GM19372 (cell line): ENCODE measurements at regions not wholly inside any gene's neighbourhood (a gene's known extent, or its start where the extent isn't known, plus 50 kb on each side); places are given as distances from the start of the nearest gene placed in this dataset.
"Not testable (repeated sequence)": the region's sequence is repeated elsewhere in the genome, so short reads cannot be mapped to it uniquely, and the experiment has no call there.

ENCODE experiments used
- ATAC-seq: cut with Tn5 transposase; IDR thresholded peaks from one replicate; pipeline ENCODE4 v1.9.1; 2021; ENCODE audit warnings: mild to moderate bottlenecking, low read depth, moderate library complexity; ENCODE audit not compliant: unreplicated experiment

DNA sequence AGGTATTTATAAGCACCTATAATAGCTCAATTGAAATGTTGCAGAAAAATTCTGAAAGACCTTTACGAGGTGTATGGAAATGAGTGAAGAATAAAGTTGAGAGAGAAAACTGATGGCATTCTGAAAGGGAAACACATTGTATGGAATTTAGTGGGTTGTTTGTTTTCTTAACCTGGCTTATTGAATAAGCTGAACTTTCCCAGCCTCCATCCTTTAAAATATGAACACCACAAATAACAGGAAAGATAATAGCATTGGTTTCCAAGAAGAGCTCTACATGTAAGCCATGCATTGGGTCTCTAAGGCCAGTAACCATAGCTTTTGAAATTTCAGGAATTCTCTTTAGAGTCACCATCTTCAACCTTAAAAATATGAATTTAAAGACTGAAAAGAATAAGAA, 709.0 kb downstream of the USP25 start:
- ATAC-seq, result no peak

DNA sequence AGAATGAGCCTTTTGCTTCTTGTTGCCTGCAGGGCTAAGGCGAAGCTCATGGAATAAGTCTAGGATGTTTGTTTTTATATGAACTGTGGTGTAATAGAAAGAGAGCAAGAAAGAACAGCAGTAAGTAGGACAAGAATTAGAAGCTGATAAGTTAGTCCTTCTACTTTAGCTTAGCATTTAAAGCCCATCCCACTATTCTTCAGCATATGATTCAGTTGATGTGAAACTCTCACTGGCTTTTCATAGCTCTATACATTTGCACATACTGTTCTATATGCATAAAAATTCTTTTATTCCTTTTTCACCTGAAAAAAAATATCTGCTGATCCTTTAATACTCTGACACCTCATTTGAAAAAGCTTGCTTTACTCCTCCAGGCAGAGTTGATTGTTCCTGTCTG, 712.0 kb downstream of the USP25 start:
- no peak for ATAC-seq

DNA sequence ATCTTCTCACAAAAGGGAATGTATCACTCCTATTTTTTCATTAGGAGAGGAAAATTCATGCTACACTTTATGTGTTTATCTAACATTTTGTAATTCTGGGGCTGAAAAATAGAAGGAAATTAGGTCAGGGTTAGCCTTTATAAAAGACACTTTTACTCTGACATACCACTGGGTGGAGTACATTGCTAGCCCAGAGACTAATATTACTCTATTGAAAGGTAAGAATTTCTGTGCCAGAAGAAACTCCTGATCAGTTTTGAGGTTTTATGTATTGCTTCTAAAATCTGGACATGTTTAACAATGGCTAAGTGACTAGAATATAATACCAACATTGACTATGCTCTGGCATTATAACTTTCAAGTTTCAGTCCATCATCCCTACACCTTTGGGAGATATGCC, 724.6 kb downstream of the USP25 start:
- ATAC-seq, result no peak

DNA sequence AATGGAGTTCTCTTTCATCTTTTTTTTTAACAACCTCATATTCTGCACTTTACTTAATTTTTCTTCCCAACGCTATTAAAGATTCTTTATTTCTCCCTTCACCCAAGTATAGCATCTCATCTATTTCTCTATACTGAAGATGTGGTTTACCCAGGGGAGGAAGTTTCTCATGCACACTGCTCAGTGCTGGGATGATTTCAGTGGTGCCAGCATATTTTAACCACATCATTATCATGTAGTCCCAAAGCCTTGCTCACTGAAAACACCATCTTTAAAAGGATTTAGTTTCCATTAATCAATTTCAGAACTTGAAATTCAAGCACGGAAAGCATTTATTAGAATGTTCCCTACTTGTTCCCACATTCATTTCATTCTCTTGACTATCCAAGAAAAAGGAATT, 725.7 kb downstream of the USP25 start:
- ATAC-seq, result no peak

DNA sequence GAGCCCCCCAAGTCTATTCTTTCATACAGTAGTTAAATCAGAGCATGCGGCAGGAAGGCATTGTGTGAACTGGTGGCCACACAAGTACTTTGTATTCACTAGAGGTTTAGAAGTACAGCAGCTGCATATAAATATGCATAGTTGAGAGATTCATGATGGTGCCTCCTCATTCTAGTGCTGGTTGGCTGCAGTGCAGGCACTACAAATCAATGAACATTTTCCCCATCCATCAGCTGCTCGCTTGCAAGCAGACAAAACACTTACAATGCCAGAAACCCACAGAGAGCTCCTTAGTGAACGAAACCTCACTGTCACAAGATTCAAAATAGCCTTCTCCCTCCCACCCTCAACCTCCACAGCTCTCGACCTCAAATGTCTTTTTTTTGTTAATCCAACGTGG, 726.2 kb downstream of the USP25 start:
- ATAC-seq, result no peak

DNA sequence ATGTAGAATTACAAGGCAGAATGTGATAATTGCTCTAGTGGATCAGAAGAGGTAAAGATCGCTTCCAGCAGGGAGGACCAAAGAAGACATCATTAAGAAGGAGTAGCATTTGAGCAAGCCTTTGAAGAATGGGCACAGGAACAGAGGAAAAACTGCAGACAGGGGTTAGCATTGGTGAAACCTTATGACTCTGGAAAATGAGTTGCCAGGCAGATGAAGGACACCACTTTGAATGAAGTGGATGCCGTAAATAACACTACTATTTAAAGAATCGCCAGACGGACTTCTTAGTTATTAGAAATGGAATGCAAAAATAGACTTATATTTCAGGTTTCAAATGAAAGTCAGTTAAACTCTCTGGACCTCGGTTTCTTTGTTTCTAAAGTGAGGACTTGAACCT, 727.7 kb downstream of the USP25 start:
- ATAC-seq, result no peak

DNA sequence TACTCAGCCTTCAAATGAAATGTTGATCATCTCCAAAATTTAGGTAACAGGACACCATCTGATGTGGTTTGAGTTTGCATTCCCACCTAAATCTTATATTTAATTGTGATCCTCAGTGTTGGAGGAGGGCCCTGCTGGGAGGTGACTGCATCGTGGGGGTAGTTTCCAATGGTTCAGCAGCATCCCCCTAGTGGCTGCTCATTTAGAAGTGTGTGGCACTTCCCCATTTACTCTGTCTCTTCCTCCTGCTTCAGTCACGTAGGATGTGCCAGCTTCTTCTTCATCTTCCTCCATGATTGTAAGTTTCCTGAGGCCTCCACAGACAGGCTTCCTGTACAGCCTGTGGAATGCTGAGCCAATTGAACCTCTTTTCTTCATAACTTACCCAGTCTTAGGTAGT, 731.2 kb downstream of the USP25 start:
- no peak for ATAC-seq

DNA sequence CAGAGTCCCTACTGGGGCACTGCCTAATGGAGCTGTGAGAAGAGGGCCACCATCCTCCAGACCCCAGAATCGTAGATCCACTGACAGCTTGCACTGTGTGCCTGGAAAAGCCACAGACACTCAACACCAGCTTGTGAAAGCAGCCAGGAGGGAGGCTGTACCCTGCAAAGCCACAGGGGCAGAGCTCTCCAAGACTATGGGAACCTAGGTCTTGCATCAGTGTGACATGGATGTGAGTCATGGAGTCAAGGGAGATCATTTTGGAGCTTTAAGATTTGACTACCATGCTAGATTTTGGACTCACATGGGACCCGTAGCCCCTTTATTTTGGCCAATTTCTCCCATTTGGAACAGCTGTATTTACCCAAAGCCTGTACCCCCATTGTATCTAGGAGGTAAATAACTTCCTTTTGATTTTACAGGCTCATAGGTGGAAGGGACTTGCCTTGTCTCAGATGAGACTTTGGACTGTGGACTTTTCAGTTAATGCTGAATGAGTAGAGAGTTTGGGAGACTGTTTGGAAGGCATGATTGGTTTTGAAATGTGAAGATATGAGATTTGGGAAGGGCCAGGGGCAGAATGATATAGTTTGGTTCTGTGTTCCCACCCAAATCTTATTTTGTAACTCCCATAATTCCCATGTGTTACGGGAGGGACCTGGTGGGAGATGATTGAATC, 734.6 kb downstream of the USP25 start:
- ATAC-seq, result not testable (repeated sequence)

DNA sequence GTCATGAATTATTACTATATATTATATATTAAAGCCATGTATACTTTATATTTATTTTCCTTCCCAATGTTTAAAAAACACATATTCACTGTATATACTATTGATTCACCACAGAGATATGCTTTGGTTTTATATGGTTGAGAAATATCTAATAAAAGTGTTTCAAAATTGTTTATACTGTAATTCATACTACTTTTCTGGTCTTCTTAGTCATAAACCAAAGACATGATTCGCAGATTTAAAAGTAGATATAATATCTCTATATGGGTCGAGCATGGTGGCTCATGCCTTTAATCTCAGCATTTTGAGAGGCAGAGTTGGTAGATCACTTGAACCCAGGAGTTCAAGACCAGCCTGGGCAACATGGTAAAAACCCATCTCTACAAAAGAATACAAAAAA, 738.4 kb downstream of the USP25 start:
- no peak for ATAC-seq

DNA sequence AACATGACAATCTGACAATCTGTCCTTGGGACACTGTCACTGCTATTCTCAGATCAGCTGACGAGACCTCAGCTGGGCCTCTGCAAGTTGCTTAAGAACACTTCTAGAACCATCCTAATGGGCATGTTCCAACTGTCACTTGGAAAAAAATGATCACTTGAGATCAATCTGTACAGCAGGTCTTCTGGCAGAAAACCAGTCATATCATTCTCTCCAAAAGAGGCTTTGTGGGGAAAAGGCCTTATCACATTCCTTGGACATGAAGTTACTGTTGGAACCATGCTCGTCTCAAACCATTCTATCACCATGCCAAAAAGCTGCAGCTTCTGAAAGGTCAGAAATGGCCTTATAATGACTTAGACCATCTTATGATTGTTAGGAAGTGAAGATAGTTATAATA, 744.2 kb downstream of the USP25 start:
- no peak for ATAC-seq

DNA sequence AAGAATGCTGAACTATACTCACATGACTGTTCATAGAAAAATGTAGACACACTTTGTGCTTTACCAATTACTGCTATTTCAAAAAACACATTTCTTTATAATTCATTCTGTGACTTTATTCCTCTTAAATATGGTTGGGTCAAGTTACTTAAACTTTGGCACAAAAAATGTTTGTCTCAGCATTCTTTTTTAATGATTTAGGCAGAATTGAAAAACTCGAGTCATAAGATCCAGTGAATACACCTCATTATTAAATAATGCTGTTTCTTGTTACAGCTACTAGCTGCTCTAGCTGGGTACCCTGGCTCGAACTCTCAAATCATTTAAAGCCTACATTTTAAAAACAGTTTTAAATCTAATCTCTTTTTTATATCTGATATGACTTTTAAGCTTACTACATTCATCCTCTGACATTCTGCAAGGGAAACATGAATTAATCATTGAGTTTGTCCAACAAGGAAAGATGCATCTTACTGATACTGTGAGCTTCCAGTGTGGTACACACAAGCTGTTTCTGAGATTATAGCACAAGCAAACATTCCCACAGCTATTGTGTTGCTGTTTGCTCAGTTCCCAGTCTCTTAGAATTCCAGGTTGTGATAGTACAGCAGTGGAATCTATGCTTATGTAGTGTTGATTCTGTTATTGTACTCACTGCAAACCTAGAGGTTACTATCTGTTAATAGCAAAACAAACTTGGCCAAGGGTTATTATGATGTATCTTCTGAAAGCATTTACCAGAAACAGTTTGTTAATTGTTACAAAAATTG, 746.5 kb downstream of the USP25 start:
- ATAC-seq, result no peak

DNA sequence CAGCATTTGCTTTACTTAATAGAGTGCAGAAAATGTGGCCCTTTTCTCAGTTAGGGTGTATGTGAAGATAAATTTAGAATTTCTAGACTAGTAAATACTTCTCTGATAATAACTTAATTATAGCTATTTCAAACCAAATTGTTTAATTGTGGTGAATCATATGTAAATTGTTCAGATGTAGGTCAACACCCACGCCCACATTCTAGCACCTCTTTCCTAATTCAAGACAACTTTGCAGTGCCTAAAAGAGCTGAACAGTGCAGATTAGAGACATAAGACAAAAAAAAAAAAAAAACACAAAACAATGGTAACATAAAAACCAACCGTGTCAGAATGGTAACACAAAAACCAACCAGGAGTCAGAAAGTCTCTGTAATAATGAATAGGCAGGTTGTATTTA, 758.3 kb downstream of the USP25 start:
- ATAC-seq, result no peak

DNA sequence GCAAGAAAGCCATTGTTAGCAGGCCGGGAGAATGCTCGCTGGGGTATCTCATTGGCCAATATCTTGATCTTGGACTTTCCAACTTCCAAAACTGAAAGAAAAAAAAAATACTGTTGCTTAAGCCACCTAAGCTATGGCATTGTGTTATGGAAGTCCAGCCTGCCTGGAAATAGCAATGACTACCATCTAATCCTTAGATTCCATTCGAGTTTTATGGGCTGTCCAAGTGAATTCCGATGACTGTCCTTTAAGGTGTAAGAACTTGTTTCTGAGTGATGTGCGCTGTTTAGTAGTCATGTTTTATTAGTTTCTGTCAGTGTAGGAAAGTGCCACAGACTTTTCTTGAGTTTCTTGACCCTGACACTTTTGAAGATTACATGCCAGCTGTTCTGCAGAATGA, 762.6 kb downstream of the USP25 start:
- no peak for ATAC-seq

DNA sequence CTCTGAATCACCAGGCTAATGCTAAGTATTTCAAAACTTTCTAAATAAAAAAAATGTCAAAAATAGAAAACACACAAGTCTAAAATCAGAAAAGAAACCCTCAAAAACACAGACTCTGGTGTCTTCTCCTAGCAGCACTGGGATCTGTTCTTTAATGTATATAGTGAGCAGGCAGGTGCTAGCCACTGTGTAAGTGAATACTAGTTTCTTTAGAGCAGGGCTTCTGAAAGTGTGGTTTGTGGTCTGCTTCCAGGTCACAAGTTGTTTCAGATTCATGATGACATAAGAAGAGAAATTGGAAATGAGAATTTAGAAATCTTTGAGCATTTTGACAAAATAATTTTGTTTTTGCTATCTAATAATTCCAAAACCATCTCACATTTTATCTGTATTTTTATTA, 763.1 kb downstream of the USP25 start:
- no peak for ATAC-seq

DNA sequence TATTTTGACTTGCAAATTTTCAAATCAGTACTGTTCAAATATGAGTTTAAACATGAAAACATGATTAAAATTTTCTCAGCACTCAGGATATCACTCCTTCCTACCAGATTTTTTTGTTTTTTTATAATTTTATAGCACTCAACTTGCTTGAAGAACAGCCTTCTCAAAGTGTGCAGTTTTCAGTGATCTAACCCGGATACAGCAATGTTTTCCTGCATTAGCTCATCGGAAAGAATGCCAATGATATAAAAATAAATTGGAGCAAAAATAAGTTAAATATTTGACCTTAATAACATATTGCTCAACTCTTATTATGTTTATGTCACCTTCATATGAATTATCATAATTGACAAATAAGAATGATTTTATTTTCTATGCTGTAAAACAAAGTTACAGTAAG, 766.8 kb downstream of the USP25 start:
- ATAC-seq, result no peak

DNA sequence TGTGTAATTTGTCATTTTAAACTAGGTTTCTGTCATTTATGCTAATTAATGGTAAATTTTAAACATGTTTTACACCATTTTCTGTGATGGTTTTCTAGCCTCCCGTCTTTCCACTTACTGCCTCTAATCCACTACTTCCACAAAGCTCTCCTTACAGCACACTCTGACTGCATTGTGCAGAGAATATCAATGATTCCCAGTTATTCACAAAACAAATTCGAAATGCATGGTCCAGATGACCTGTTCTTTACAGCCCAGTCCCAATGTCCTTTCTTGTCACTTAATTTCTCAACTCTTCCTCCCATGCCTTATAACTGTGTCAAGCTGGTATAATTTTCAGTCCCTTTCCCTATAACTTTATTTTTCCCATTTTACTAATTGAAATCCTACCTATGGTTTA, 770.5 kb downstream of the USP25 start:
- no peak for ATAC-seq

DNA sequence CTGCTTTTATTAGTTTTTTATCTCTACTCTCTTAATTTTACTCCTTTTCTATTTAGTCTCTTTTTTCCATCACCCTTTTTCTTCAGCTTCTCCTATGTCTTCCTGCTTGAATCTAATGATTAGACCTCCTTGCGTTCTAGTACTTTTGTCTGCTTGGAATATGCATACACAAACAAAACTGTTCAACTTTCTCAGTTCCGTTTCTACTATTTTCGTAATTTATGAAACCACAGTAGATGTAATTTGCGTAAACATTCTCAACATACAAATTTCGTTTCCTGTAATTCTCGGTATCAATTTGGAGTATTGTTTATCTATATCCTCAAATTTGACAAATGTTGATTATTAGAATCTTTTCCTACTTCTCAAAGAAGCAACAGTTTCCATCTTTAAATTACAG, 772.5 kb downstream of the USP25 start:
- ATAC-seq, result no peak

DNA sequence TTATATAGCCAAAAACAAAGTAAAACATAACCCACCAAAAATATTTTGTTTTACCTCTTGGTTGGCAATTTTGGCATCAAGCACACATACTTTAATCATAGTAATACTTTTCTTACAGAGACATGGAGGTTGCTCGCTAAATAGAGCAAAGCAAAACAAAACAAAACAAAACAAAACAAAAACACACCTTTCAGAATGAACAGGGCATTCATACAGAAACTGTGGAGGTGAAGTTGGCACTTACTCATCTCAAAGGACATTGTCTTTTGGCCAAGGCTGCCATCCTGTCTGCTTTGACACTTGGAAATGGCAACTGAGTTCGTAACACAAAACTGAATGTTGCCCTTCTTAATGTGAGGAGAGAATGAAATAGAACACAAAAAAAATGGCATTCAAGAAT, 773.1 kb downstream of the USP25 start:
- no peak for ATAC-seq

DNA sequence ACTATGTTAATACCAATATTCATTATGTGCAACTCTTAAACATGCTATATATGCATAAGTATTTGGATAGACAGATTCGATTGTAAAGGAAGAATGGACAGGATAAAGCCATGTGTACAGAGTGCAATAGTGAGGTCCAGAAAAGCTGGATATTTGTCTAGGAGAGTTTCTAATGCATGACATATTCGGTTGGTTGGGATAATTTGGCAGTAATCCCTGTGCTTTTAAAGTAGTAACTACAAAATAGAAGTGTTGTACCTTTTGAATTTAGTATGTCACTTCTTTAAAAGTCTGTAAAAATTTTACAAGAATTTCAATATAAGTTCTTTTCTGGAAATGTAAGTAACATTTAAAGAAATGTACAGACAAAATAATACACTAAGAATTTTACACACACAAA, 774.5 kb downstream of the USP25 start:
- ATAC-seq, result no peak

DNA sequence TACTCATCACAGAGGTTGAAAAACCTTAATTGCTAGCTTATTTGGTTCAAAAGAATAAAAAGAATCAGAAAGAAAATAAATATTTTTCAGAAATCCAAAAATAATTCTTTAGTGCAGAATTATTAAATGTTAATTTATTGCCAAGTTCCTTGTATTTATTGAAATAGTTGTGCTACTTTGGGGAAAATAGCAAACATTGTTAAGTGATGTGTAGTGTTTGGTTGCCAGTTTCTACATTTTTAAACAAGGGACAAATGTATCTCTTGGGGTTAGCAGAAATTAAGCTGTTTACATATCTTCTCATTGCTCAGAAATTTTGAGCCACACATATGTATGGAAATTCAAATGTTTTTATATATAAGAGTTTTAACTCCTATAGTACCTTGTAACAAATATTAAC, 775.0 kb downstream of the USP25 start:
- ATAC-seq, result no peak

DNA sequence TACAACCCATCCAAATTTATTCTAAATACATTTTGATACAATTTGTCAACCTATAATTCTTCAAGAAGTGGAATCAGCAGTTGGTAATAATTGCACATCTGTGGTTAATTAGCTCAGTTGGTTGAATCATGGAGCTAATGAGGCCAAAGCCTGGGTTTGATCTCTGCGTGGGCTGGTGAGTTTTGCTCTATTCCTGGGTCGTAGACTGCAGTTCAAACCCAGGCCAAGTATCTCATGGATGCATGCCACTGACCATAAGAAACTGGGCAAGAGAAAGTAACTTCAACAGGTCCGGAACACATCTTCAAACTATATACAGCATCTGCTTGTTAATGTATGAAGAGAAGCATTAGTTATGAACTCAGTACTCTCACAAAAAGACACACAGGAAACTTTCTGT, 779.7 kb downstream of the USP25 start:
- ATAC-seq, result no peak

DNA sequence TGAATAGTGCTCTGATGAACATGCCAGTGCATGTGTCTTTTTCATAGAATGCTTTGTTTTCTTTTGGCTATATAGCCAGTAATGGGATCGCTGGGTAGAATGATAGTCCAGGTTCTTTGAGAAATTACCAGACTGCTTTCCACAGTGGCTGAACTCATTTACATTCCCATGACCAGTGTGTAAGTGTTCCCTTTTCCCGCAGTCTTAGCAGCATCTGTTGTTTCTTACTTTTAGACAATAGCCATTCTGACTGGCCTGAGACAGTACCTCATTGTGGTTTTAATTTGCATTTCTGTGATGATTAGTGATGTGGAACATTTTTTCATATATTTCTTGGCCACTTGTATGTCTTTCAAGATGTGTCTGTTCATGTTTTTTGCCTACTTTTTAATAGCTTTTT, 784.5 kb downstream of the USP25 start:
- no peak for ATAC-seq
